ES-I3 (cell line): ENCODE measurements at regions not wholly inside any gene's neighbourhood (a gene's known extent, or its start where the extent isn't known, plus 50 kb on each side); places are given as distances from the start of the nearest gene placed in this dataset.

Source experiments
- H3K36me3 ChIP-seq: 2 replicates; pipeline ENCODE4 v1.6.1; 2013; ENCODE audit warnings: mild to moderate bottlenecking, low read length, control low read depth, moderate library complexity; ENCODE audit not compliant: insufficient read depth
- H3K4me1 ChIP-seq: 2 replicates; pipeline ENCODE4 v1.6.1; 2013; ENCODE audit warnings: mild to moderate bottlenecking, control low read depth, low read length; ENCODE audit not compliant: insufficient read depth
- H3K9ac ChIP-seq: 2 replicates; pipeline ENCODE4 v1.6.1; 2013; ENCODE audit warnings: low read depth, mild to moderate bottlenecking, low read length, moderate library complexity
- H3K9me3 ChIP-seq: 2 replicates; pipeline ENCODE4 v1.6.1; 2013; ENCODE audit warnings: mild to moderate bottlenecking, low read length, moderate library complexity; ENCODE audit not compliant: control insufficient read depth, insufficient read depth

DNA sequence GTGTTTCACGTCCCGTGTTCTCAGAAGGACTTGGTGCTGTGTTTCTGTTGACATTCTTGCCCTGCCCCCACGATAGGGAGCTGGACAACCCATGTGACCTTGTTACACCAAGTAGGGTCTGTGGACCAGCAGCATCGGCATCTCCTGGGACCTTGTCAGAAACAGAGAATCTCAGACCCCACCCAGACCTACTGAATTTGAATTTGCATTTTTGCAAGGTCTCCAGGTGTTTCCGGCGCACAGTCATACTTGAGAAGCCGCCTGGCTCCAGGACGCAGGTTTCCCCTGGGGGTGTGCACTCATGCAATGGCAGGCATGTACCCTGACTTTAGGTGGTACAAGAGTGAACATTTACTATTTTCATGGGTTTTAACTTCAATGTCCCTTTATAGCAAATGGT, 117.9 kb downstream of the TLE3 start:
- no peaks in the 10 kb centered on the region for H3K36me3 ChIP-seq
- H3K9ac ChIP-seq: no peak overlapping the region
- peaks cover 23% of the 10 kb centered on the region for H3K4me1 ChIP-seq
- no peaks in the 10 kb centered on the region for H3K9me3 ChIP-seq

DNA sequence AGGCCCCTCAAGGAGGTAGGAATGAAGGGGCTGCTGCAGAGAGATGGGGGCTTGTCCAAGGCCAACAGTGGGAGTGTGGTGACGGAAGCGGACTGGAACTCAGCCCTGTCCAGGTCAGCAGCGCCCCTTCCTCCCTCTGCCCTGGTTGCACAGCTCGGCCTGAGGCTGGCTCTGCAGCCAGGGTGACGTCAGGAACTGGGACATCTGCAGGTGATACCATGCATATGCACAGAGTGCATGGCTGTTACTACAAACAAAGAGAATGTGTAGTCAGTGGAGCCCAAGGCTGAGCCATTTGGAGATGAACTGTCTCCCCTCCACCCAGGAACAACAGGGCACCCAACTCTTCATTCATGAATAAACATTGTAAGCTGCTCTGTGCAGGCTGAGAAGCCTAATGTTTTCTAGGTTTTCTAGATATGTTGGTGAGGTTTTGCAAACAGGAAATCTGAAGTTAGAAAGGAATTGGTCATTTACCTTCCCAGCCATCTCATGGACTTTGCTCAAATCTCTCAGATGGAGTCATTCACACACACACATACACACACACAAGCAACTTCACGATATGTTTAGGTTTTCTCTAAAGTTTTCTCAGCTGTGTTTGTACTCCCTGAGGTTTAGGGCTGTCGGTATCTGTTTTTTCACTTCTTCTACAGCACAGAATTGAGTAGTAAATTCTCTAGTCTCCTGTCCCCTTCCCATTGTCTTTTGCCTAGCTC, 117.2 kb downstream of the TLE3 start:
- no peaks in the 10 kb centered on the region for H3K36me3 ChIP-seq
- H3K9ac ChIP-seq: no peak overlapping the region
- H3K9me3 ChIP-seq: no peaks in the 10 kb centered on the region
- peaks cover 23% of the 10 kb centered on the region for H3K4me1 ChIP-seq

DNA sequence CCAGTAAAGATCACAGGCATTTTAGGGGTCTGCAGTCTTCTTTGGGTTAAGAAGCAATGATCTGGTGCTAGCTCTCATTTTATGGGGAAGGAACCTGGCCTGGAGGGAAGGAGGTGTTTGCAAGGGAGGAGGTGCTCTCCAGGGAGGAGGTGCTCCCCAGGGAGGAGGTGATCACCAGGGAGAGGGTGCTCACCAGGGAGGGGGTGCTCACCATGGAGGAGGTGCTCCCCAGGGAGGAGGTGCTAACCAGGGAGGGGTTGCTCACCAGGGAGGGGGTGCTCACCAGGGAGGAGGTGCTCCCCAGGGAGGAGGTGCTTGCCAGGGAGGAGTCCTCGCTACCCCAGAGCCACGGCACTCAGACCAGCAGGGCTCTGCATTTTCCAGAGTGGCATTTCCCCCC, 115.7 kb downstream of the TLE3 start:
- Histone ChIP-seq H3K9ac (no peak overlapping the region), H3K36me3 (no peaks in the 10 kb centered on the region), H3K9me3 (no peaks in the 10 kb centered on the region), H3K4me1 (peaks cover 23% of the 10 kb centered on the region)

DNA sequence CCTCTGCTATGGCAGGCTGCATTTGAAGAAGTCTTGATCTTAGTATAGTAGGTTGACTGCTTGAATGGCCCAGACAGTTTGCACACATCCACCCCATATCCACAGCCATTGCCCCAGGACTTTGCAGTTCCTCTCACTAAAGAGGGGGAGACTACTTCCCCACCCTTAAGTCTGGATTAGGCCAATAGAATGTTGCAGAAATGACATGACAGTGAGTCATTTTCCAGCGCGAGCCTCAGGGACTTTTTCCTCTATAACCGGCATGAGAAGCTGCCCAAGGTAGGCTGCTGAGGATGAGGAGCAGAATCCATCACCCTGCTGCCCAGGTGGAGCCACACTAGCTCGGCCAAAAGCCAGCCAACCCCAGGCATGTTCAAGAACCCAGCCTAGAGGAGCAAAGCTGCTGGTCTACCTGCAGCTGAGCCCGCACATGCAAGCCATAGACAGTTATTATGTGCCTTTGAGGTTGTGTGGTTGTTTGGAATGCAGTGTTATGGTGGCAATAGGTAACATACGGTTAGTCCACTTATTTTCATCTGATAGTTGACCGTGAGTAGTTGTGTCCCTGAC, 113.9 kb downstream of the TLE3 start:
- Histone ChIP-seq H3K4me1 (peaks cover 24% of the 10 kb centered on the region), H3K36me3 (no peaks in the 10 kb centered on the region)

DNA sequence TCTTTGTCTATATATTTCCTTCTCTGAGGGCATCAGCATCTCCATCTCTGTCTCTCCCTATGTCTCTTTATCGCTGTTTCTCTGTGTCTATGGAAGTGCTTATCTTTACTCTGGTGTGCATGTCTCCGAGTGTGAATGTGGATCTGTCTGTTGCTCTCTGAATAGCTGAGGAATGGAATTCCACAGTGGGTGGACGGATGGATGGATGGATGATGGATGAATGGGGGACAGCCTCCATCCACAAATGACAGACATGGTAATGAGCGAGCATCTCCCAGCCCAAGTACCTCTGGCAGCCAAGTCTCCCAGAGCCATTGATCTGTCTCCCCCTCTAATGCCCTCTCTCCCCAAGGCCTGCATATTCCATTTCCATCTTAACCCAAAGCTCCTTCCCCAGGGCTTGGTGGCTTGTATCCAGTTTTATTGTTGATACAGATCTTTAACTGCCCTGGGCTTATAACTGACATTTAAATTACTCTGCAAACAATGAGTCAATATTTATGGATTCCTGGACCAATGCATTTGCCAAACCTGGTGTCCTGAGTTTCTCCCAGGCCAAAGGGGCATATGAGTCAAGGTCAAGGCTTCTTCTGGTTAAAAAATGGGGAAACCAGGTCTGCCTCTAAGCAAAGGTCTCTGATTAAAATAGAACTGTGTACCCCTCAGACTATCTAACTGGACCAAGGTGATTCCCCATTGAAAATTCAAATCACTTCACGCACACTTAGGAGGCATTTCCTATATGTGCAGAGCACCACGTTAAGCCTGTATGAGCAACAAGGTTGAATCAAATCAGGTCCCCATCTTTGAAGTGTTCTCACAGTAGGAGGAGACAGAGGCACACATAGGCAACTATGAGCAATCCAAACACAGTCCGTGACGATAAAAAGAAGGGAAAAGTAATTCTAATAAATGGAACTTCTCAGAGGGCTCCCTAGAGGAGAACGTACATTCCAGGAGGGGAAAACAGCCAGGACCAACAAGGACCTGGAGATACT, 109.9 kb downstream of the TLE3 start:
- Histone ChIP-seq H3K9ac (no peak overlapping the region), H3K36me3 (no peaks in the 10 kb centered on the region)

More for the DNA sequence above, 113.9 kb downstream of the TLE3 start:
- Histone ChIP-seq H3K9me3 (no peaks in the 10 kb centered on the region), H3K9ac (no peak overlapping the region)

DNA sequence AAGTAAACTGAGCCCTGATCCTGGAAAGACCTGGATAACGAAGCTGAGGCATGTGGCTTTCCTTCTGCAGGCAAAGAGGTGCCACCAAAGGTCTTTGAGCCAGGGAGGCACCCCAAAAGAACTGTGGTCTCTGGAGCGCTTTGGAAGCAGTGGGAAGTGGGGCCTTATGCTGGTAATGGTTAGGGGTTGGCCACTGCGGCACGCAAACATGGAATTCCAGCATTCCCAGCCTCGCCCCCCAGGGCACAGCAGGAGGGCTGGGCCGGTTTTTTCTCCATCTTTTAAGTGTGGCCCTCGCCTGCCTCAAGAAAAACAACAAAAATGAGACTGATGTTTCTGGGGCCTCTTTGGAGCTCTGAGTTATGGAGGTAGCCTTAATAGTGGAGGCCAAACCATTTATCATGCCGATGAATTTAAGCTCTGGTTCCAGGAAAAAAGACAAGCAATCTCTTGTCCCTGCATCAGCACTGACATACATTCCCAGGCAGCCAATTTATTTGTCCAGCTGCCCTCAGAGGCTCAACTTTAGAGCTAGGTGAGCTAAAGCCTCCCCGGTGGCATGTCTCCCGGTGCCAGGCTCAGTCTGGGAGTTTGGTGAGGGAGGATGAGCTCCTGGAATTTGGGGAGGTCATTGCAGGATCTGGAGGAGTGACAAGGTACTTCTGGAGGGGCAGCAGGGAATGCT, 109.0 kb downstream of the TLE3 start:
- no peaks in the 10 kb centered on the region for H3K36me3 ChIP-seq
- peaks cover 9% of the 10 kb centered on the region; the same call in 1 of the 2 replicates for H3K4me1 ChIP-seq
- H3K9me3 ChIP-seq: no peaks in the 10 kb centered on the region
- no peak overlapping the region for H3K9ac ChIP-seq

More for the DNA sequence above, 109.9 kb downstream of the TLE3 start:
- Histone ChIP-seq H3K9me3 (no peaks in the 10 kb centered on the region), H3K4me1 (peaks cover 9% of the 10 kb centered on the region; the same call in 1 of the 2 replicates)

DNA sequence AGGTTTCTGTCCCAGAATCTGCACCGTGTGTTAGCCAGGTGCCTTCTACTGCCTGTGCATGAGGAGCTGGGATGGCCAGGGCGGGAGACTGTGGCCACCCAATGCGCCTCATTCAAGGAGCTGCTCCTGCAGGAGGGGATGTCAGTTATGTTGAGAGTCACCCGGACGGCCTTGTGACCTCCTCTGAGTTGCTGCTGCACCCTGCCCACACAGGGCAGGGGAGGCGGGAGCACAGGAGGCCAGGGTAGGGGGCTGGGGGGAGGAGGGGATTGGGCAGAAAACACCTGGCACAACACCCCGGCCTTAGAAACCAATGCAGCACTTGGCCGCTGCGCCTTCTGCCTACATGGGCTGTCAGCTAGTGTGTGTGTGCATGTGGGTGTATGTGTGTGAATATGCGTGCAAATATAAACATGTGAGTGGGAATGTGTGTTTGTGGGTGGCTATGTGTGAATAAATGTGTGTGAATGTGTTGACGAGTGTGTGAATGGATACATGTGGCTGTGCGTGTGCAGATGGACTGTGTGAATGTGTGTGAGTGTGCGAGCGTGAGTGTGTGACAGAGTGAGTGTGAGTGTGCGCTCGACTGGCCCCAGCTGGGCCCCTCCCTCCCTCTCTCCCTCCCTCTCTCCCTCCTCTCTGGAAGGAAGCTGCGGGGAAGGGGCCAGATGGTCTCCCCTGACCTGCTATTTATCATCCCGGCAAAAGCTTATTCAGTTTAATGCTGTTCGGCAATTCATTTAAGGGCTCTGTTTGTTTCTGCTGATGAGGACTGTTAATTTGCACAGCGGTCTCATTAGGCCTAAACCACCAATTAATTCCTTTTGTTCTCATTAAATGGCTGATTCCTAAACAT, 106.9 kb downstream of the TLE3 start:
- no peak overlapping the region for H3K9ac ChIP-seq
- H3K4me1 ChIP-seq: peaks cover 9% of the 10 kb centered on the region; the same call in 1 of the 2 replicates

DNA sequence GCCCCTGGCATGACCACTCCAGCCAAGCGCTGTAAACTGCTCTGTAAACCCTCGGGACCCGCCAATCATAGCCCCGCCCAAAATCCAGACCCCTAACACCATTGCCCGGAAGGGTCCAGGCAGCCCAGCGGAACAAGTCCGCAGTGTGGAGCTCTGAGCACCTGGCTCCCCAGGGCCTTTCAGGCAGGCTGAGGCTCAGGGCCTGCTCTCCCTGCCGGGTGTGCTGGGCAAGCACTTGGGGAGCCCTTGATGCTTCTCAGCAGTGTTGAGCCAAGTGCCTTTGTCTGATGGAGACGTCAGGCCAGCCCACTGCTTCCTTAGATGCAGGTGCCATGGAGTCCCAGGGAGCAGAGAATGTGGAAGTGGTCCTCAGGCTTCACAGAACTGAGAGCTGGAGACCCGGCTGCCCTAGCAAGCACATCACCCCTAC, 106.2 kb downstream of the TLE3 start:
- no peaks in the 10 kb centered on the region for H3K9me3 ChIP-seq

More for the DNA sequence above, 106.9 kb downstream of the TLE3 start:
- Histone ChIP-seq H3K9me3 (no peaks in the 10 kb centered on the region), H3K36me3 (no peaks in the 10 kb centered on the region)

DNA sequence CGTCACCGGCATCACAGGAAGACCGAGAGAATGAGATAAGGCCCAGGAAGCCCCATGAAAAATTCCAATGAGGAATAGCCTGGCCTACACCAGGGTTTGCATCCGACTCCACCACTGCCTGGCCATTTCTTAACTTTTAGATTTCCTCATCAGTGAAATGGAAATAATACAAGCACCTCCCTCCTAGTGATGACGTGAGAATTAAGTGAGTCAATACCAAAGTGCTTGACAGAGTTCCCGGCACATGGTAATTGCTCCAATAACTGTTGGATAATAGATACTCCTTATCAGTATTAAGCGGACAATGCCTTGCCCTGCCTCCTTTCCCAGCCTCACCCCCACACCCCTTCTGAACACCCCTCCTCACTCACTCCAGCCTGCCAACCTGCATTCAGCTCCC, 105.4 kb downstream of the TLE3 start:
- no peaks in the 10 kb centered on the region for H3K36me3 ChIP-seq
- peaks cover 9% of the 10 kb centered on the region; the same call in 1 of the 2 replicates for H3K4me1 ChIP-seq
- H3K9me3 ChIP-seq: no peaks in the 10 kb centered on the region
- H3K9ac ChIP-seq: no peak overlapping the region

More for the DNA sequence above, 106.2 kb downstream of the TLE3 start:
- Histone ChIP-seq H3K36me3 (no peaks in the 10 kb centered on the region), H3K4me1 (peaks cover 9% of the 10 kb centered on the region; the same call in 1 of the 2 replicates), H3K9ac (no peak overlapping the region)

DNA sequence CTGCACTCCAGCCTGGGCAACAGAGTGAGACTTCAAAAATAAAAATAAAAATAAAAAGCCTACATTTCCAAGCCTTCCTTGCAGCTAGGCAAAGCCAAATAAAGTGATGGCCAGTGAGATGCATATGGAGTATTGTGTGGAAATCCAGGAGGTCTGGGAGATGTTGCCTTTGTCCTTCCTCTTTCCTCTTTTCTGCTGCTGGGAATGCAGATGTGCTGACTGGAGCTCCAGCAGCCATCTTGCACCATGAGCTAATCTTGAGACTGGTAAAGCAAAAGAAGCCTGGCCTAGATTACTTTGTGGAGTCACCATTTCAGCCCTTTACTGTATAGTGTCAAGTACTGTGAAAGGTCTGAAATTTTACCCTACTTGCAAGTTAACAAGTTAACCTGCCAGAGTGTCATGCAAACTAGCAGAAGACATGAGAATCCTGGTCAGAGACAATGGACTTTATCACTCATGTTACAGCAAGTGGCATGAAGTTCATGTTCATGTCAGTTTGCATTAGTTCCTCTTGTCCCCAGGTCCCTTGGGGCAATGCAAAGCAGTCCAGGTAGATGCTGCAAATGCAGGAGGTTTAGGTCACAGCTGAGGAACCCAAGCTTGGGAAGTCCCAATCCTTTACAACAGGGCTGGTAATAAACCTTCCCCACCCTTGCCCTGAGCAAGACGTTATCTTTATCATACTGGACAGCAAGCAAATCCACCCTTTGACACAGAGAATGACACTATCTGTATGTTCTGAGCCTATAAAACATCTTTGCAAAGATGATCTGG, 103.1 kb downstream of the TLE3 start:
- peaks cover 3% of the 10 kb centered on the region; the same call in 1 of the 2 replicates for H3K4me1 ChIP-seq
- no peaks in the 10 kb centered on the region for H3K36me3 ChIP-seq
- no peak overlapping the region for H3K9ac ChIP-seq
- H3K9me3 ChIP-seq: no peaks in the 10 kb centered on the region

DNA sequence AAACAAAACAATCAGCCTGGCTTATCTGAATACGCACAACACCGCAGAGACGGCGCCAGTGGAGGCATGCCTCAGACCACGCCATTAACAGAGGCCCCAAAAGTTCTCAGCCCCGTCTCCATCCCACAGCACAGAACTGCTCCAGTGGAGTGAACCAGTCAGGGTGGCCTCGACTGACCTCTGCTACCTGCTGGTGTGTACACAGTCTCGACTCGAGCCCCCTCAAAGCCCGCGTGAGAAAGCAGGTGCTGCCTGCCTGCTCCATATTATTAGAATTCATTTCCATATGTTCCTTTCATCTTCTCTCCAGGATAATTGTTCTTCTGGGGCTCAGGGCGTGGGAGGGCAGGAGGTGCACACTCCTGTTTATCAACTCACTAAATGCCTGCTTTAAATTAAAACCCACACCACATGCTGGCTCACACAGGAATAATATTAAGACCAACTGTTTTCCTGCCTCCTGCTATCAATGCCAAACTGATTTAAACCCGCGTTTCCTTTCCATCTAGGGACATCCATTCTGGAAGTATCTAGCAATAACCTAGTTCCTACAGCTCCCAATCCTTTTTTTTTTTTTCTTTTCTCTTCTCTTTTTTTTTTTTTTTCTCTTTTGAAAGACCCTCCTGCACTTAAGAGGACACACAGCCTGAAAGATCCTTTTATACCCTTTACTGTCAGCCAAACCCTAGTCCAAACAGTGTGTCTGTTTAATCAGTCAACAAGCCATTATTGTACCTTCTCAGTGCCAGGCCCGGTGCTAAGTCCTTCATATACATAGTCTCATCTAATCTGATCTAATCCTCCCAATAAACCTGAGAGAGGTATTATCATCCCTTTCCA, 101.2 kb downstream of the TLE3 start:
- H3K9me3 ChIP-seq: no peaks in the 10 kb centered on the region
- no peaks in the 10 kb centered on the region for H3K36me3 ChIP-seq
- H3K4me1 ChIP-seq: no peaks in the 10 kb centered on the region; the same call in 1 of the 2 replicates
- H3K9ac ChIP-seq: no peak overlapping the region

DNA sequence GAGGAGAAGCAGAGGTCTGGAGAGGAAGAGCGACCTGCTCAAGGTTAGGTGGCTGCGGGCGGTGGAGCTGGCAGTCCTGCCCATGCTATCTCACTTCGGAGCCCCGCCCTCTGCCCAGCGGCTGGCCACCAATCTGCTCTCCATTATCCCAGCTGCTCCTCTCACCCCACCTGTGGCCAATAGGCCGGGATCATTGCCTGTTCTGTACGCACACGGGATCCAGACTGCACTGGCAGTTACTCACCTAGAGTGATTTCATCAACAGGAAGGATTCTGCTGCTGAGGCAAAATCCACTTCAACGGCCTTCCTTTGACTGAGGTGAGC, 100.6 kb downstream of the TLE3 start:
- H3K4me1 ChIP-seq: no peaks in the 10 kb centered on the region
- no peak overlapping the region for H3K9ac ChIP-seq
- no peaks in the 10 kb centered on the region for H3K36me3 ChIP-seq

More for the DNA sequence above, 100.6 kb downstream of the TLE3 start:
- no peaks in the 10 kb centered on the region for H3K9me3 ChIP-seq
